CD4-positive, alpha-beta memory T cell (primary cell): ENCODE measurements at regions not wholly inside any gene's neighbourhood (a gene's known extent, or its start where the extent isn't known, plus 50 kb on each side); places are given as distances from the start of the nearest gene placed in this dataset.

Experiments used
- CTCF ChIA-PET: fragments of 350-600 bp; sonication (Branson Sonifier 250); formaldehyde crosslinking; loops from one replicate; lab custom pipeline; 2021; ENCODE audit warnings: inconsistent platforms; ENCODE audit not compliant: partially characterized antibody; lab: Charles Lee
- POLR2A ChIA-PET: fragments of 350-600 bp; sonication (Branson Sonifier 250); formaldehyde crosslinking; loops from one replicate; lab custom pipeline; 2021; ENCODE audit not compliant: partially characterized antibody; lab: Charles Lee
- DNase-seq, 5 donors: peaks; one replicate each; pipeline versions ENCODE4 v3.0.0 to v3.0.0-alpha.2; 2020 to 2022; ENCODE audit warnings: mixed read lengths in 1 of 5
- H3K27ac ChIP-seq: one replicate; pipeline ENCODE4 v1.7.0; 2013; ENCODE audit warnings: low read depth, low read length
- H3K27me3 ChIP-seq: 2 replicates; pipeline ENCODE4 v1.7.0; 2013; ENCODE audit warnings: mild to moderate bottlenecking, low read length, moderate library complexity; ENCODE audit not compliant: insufficient read depth
- H3K36me3 ChIP-seq: 2 replicates; pipeline ENCODE4 v1.7.0; 2013; ENCODE audit warnings: mild to moderate bottlenecking, low read length, moderate library complexity; ENCODE audit not compliant: insufficient read depth
- H3K4me1 ChIP-seq: 2 replicates; pipeline ENCODE4 v1.7.0; 2013; ENCODE audit warnings: mild to moderate bottlenecking, low read length, moderate library complexity; ENCODE audit not compliant: insufficient read depth
- H3K4me3 ChIP-seq, 2 donors: one replicate each; pipeline ENCODE4 v1.7.0; 2013; ENCODE audit warnings: low read length in 2 of 2, mild to moderate bottlenecking in 1 of 2
- H3K9me3 ChIP-seq, 2 donors: one replicate each; pipeline ENCODE4 v1.7.0; 2013; ENCODE audit warnings: low read length in 2 of 2, control low read depth in 1 of 2; ENCODE audit not compliant: control insufficient read depth in 1 of 2
- H3K27ac Mint-ChIP-seq, 7 donors: one replicate each; pipeline ENCODE4 v1.8.0; 2020 to 2021; ENCODE audit warnings: mixed read lengths in 7 of 7, mild to moderate bottlenecking in 6 of 7, inconsistent platforms in 3 of 7, moderate library complexity in 3 of 7
- H3K27me3 Mint-ChIP-seq, 2 donors: one replicate each; pipeline ENCODE4 v1.8.0; 2020 to 2021; ENCODE audit warnings: mixed read lengths in 2 of 2
- H3K36me3 Mint-ChIP-seq, 2 donors: one replicate each; pipeline ENCODE4 v1.8.0; 2020 to 2021; ENCODE audit warnings: mixed read lengths in 2 of 2, inconsistent platforms in 1 of 2, mild to moderate bottlenecking in 1 of 2
- H3K4me1 Mint-ChIP-seq, 4 donors: one replicate each; pipeline ENCODE4 v1.8.0; 2020 to 2021; ENCODE audit warnings: mixed read lengths in 4 of 4, mild to moderate bottlenecking in 1 of 4
- H3K4me3 Mint-ChIP-seq, 8 donors: one replicate each; pipeline ENCODE4 v1.8.0; 2020 to 2021; ENCODE audit warnings: mixed read lengths in 8 of 8, mild to moderate bottlenecking in 7 of 8, moderate library complexity in 6 of 8, inconsistent platforms in 3 of 8
- H3K9me3 Mint-ChIP-seq, 8 donors: one replicate each; pipeline ENCODE4 v1.8.0; 2020 to 2021; ENCODE audit warnings: mixed read lengths in 8 of 8, mild to moderate bottlenecking in 5 of 8, inconsistent platforms in 3 of 8, moderate library complexity in 1 of 8
- intact Hi-C: fragments of 100-400 bp; cut with micrococcal nuclease; formaldehyde crosslinking; loops from one replicate; pipeline ENCODE4 v1.15.1; 2023

- Histone ChIP-seq H3K27ac (no peak overlapping the region), H3K4me1 (no peaks in the 10 kb centered on the region), H3K27me3 (no peaks in the 10 kb centered on the region), H3K9me3 (no peaks in the 10 kb centered on the region), H3K4me3 (no peak overlapping the region), H3K36me3 (no peaks in the 10 kb centered on the region)
- ChIA-PET CTCF (no interaction called here), POLR2A (no interaction called here)
- DNase-seq = no peak
- Mint-ChIP-seq H3K27ac (no peak overlapping the region), H3K27me3 (peaks cover 16 to 30% of the 10 kb centered on the region in 2 donors), H3K4me1 (no peaks in the 10 kb centered on the region), H3K36me3 (no peaks in the 10 kb centered on the region), H3K9me3 (peaks cover 0 to 13% (median 8%) of the 10 kb centered on the region in 8 donors), H3K4me3 (no peak overlapping the region)
- intact Hi-C loops = no loop called here
Measured at GRCh38 chr11:127972816-127973215, 614.5 kb downstream of the ETS1 start.

- H3K4me3 Mint-ChIP-seq = no peak overlapping the region
Measured at GRCh38 chr11:127971448-127971847, 615.9 kb downstream of the ETS1 start.

GRCh38 chr11:127966821-127967220, 620.5 kb downstream of the ETS1 start:
- intact Hi-C loops = no loop called here
- no peaks in the 10 kb centered on the region for H3K9me3 ChIP-seq
- no peaks in the 10 kb centered on the region for H3K36me3 ChIP-seq
- H3K36me3 Mint-ChIP-seq = no peaks in the 10 kb centered on the region
- H3K4me1 Mint-ChIP-seq = no peaks in the 10 kb centered on the region
- no peak overlapping the region for H3K27ac Mint-ChIP-seq
- no peak overlapping the region for H3K4me3 ChIP-seq
- H3K27ac ChIP-seq = no peak overlapping the region
- H3K9me3 Mint-ChIP-seq = peaks cover 0 to 5% (median 3%) of the 10 kb centered on the region in 8 donors
- no peak for DNase-seq
- H3K27me3 Mint-ChIP-seq = peaks cover 19 to 34% of the 10 kb centered on the region in 2 donors
- ChIA-PET POLR2A (no interaction called here), CTCF (no interaction called here)
- no peaks in the 10 kb centered on the region for H3K27me3 ChIP-seq
- H3K4me1 ChIP-seq = no peaks in the 10 kb centered on the region
- H3K4me3 Mint-ChIP-seq = no peak overlapping the region

More at GRCh38 chr11:127971448-127971847, 615.9 kb downstream of the ETS1 start:
- Mint-ChIP-seq H3K36me3 (no peaks in the 10 kb centered on the region), H3K9me3 (peaks cover 0 to 9% (median 5%) of the 10 kb centered on the region in 8 donors), H3K27me3 (peaks cover 16 to 31% of the 10 kb centered on the region in 2 donors), H3K4me1 (no peaks in the 10 kb centered on the region), H3K27ac (no peak overlapping the region)
- no peaks in the 10 kb centered on the region for H3K9me3 ChIP-seq
- DNase-seq = no peak
- H3K27ac ChIP-seq = no peak overlapping the region
- intact Hi-C loops = no loop called here
- no peaks in the 10 kb centered on the region for H3K4me1 ChIP-seq
- CTCF ChIA-PET = no interaction called here
- no peaks in the 10 kb centered on the region for H3K27me3 ChIP-seq
- H3K36me3 ChIP-seq = no peaks in the 10 kb centered on the region
- POLR2A ChIA-PET = no interaction called here
- H3K4me3 ChIP-seq = no peak overlapping the region

GRCh38 chr11:127965939-127966668, 621.3 kb downstream of the ETS1 start:
- ChIA-PET CTCF (no interaction called here), POLR2A (no interaction called here)
- Mint-ChIP-seq H3K27ac (no peak overlapping the region), H3K4me3 (no peak overlapping the region), H3K27me3 (peaks cover 22 to 28% of the 10 kb centered on the region in 2 donors), H3K36me3 (no peaks in the 10 kb centered on the region), H3K4me1 (no peaks in the 10 kb centered on the region), H3K9me3 (peaks cover 0 to 5% (median 1%) of the 10 kb centered on the region in 8 donors)
- Histone ChIP-seq H3K27ac (no peak overlapping the region), H3K4me3 (no peak overlapping the region), H3K27me3 (no peaks in the 10 kb centered on the region), H3K4me1 (no peaks in the 10 kb centered on the region), H3K36me3 (no peaks in the 10 kb centered on the region), H3K9me3 (no peaks in the 10 kb centered on the region)
- no peak for DNase-seq
- intact Hi-C loops = no loop called here

- H3K27me3 ChIP-seq = no peaks in the 10 kb centered on the region
- no peaks in the 10 kb centered on the region for H3K36me3 ChIP-seq
- H3K4me1 ChIP-seq = no peaks in the 10 kb centered on the region
- H3K27ac ChIP-seq = no peak overlapping the region
- H3K4me3 Mint-ChIP-seq = no peak overlapping the region
- peaks cover 15 to 16% of the 10 kb centered on the region in 2 donors for H3K27me3 Mint-ChIP-seq
- H3K9me3 ChIP-seq = no peaks in the 10 kb centered on the region
- ChIA-PET POLR2A (no interaction called here), CTCF (no interaction called here)
- H3K27ac Mint-ChIP-seq = no peak overlapping the region
- intact Hi-C loops = no loop called here
- H3K36me3 Mint-ChIP-seq = no peaks in the 10 kb centered on the region
- no peak for DNase-seq
- H3K4me1 Mint-ChIP-seq = no peaks in the 10 kb centered on the region
- no peaks in the 10 kb centered on the region for H3K9me3 Mint-ChIP-seq
- no peak overlapping the region for H3K4me3 ChIP-seq
Measured at GRCh38 chr11:127962416-127962815, 624.9 kb downstream of the ETS1 start.

- Mint-ChIP-seq H3K4me1 (no peaks in the 10 kb centered on the region), H3K9me3 (peaks cover 0 to 4% (median under 1%) of the 10 kb centered on the region in 8 donors), H3K36me3 (no peaks in the 10 kb centered on the region), H3K4me3 (no peak overlapping the region), H3K27me3 (peaks cover 12 to 20% of the 10 kb centered on the region in 2 donors), H3K27ac (no peak overlapping the region)
- Histone ChIP-seq H3K36me3 (no peaks in the 10 kb centered on the region), H3K4me3 (no peak overlapping the region), H3K27me3 (no peaks in the 10 kb centered on the region), H3K4me1 (no peaks in the 10 kb centered on the region), H3K9me3 (no peaks in the 10 kb centered on the region), H3K27ac (no peak overlapping the region)
- ChIA-PET POLR2A (no interaction called here), CTCF (no interaction called here)
- intact Hi-C loops = no loop called here
- no peak for DNase-seq
Measured at GRCh38 chr11:127950162-127950561, 637.2 kb downstream of the ETS1 start.

- intact Hi-C loops = no loop called here
- no peak overlapping the region for H3K4me3 Mint-ChIP-seq
- no peak for DNase-seq
Measured at GRCh38 chr11:127943763-127944162, 643.6 kb downstream of the ETS1 start.

More at GRCh38 chr11:127943763-127944162, 643.6 kb downstream of the ETS1 start:
- Histone ChIP-seq H3K4me3 (no peak overlapping the region), H3K27ac (no peak overlapping the region), H3K9me3 (no peaks in the 10 kb centered on the region), H3K36me3 (no peaks in the 10 kb centered on the region), H3K4me1 (no peaks in the 10 kb centered on the region), H3K27me3 (no peaks in the 10 kb centered on the region)
- Mint-ChIP-seq H3K27me3 (peaks cover 8 to 10% of the 10 kb centered on the region in 2 donors), H3K27ac (no peak overlapping the region), H3K9me3 (peaks cover 0 to 4% (median 0%) of the 10 kb centered on the region in 8 donors), H3K4me1 (no peaks in the 10 kb centered on the region), H3K36me3 (no peaks in the 10 kb centered on the region)
- POLR2A ChIA-PET = no interaction called here
- CTCF ChIA-PET = no interaction called here
